CD4-positive, alpha-beta T cell (primary cell): ENCODE measurements at regions not wholly inside any gene's neighbourhood (a gene's known extent, or its start where the extent isn't known, plus 50 kb on each side); places are given as distances from the start of the nearest gene placed in this dataset.

Source experiments
- ATAC-seq: fragments of 200-7000 bp; cut with Tn5 transposase; one replicate; pipeline ENCODE4 v1.10.0; 2022; ENCODE audit warnings: mild to moderate bottlenecking; ENCODE audit not compliant: poor library complexity
- CTCF ChIA-PET: fragments of 350-600 bp; sonication (Branson Sonifier 250); formaldehyde crosslinking; loops from one replicate; lab custom pipeline; 2021; ENCODE audit warnings: antibody characterized with exemption, inconsistent platforms; lab: Charles Lee
- POLR2A ChIA-PET: fragments of 350-600 bp; sonication (Branson Sonifier 250); formaldehyde crosslinking; loops from one replicate; lab custom pipeline; 2021; ENCODE audit warnings: antibody characterized with exemption, inconsistent platforms; lab: Charles Lee
- DNase-seq, 14 experiments: peaks; one replicate each; pipeline ENCODE4 v3.0.0-alpha.2; 2013 to 2020; ENCODE audit warnings: mixed read lengths in 2 of 14
- H3K27ac ChIP-seq, 2 donors: one replicate each; pipeline versions ENCODE4 v1.5.1 to v1.7.0; 2013; ENCODE audit warnings: low read length in 2 of 2, low read depth in 1 of 2, mild to moderate bottlenecking in 1 of 2
- H3K27me3 ChIP-seq, 2 experiments: 1 replicate in 1 of 2; 2 replicates in 1 of 2; pipeline versions ENCODE4 v1.6.1 to v1.7.0; 2013; ENCODE audit warnings: low read length in 2 of 2, control low read depth in 1 of 2, mild to moderate bottlenecking in 1 of 2, moderate library complexity in 1 of 2; ENCODE audit not compliant: insufficient read depth in 2 of 2, control insufficient read depth in 1 of 2
- H3K36me3 ChIP-seq: one replicate; pipeline ENCODE4 v1.6.1; 2013; ENCODE audit warnings: low read length, control low read depth; ENCODE audit not compliant: insufficient read depth
- H3K4me1 ChIP-seq: one replicate; pipeline ENCODE4 v1.6.1; 2013; ENCODE audit warnings: low read length, control low read depth; ENCODE audit not compliant: insufficient read depth
- H3K4me3 ChIP-seq: one replicate; pipeline ENCODE4 v1.5.1; 2013; ENCODE audit warnings: mild to moderate bottlenecking, low read length, moderate library complexity
- H3K9me3 ChIP-seq, 2 experiments: 1 replicate in 1 of 2; 2 replicates in 1 of 2; pipeline versions ENCODE4 v1.6.1 to v1.7.0; 2013; ENCODE audit warnings: low read length in 2 of 2, mild to moderate bottlenecking in 2 of 2, control low read depth in 1 of 2, moderate library complexity in 1 of 2; ENCODE audit not compliant: control insufficient read depth in 1 of 2, insufficient read depth in 1 of 2
- H3K27ac Mint-ChIP-seq: one replicate; pipeline ENCODE4 v1.8.0; 2020; ENCODE audit warnings: mixed read lengths
- H3K27me3 Mint-ChIP-seq: one replicate; pipeline ENCODE4 v1.8.0; 2021; ENCODE audit warnings: mixed read lengths
- H3K36me3 Mint-ChIP-seq: one replicate; pipeline ENCODE4 v1.8.0; 2021; ENCODE audit warnings: low read depth, mixed read lengths
- H3K4me1 Mint-ChIP-seq: one replicate; pipeline ENCODE4 v1.8.0; 2021; ENCODE audit warnings: low read depth, mixed read lengths
- H3K4me3 Mint-ChIP-seq: one replicate; pipeline ENCODE4 v1.8.0; 2020; ENCODE audit warnings: mild to moderate bottlenecking, mixed read lengths
- H3K9me3 Mint-ChIP-seq: one replicate; pipeline ENCODE4 v1.8.0; 2020; ENCODE audit warnings: mixed read lengths
- CTCF ChIP-seq: fragments of 200-600 bp; IDR thresholded peaks from one replicate; pipeline ENCODE4 v1.8.0; 2022; ENCODE audit warnings: antibody characterized with exemption, mild to moderate bottlenecking
- intact Hi-C, 2 experiments: fragments of 100-400 bp; cut with DNase I in 1 of 2; cut with micrococcal nuclease in 1 of 2; formaldehyde crosslinking; loops; one replicate each; pipeline versions ENCODE4 v1.15.1 to v1.9.0; 2023 to 2025; cut with DNase I, micrococcal nuclease

GRCh38 chr3:194905696-194906095, 220.0 kb downstream of the FAM43A start:
- no peak for TF ChIP-seq CTCF
- Histone ChIP-seq H3K4me1 (no peaks in the 10 kb centered on the region), H3K27ac (no peak overlapping the region), H3K4me3 (no peak overlapping the region), H3K27me3 (peaks cover 0 to 13% of the 10 kb centered on the region in 2 experiments), H3K9me3 (no peaks in the 10 kb centered on the region), H3K36me3 (no peaks in the 10 kb centered on the region)
- H3K4me1 Mint-ChIP-seq: no peaks in the 10 kb centered on the region
- POLR2A ChIA-PET: no interaction called here
- CTCF ChIA-PET: no interaction called here
- H3K27me3 Mint-ChIP-seq: peaks cover 45% of the 10 kb centered on the region
- intact Hi-C loops: no loop called here
- peaks cover 6% of the 10 kb centered on the region for H3K9me3 Mint-ChIP-seq
- DNase-seq (no peak), ATAC-seq (no peak)
- H3K36me3 Mint-ChIP-seq: no peaks in the 10 kb centered on the region
- no peak overlapping the region for H3K27ac Mint-ChIP-seq
- H3K4me3 Mint-ChIP-seq: no peak overlapping the region

- POLR2A ChIA-PET: no interaction called here
- Histone ChIP-seq H3K27ac (no peak overlapping the region), H3K4me1 (no peaks in the 10 kb centered on the region), H3K4me3 (no peak overlapping the region), H3K36me3 (no peaks in the 10 kb centered on the region), H3K27me3 (peaks cover 0 to 7% of the 10 kb centered on the region in 2 experiments), H3K9me3 (no peaks in the 10 kb centered on the region)
- intact Hi-C loops: no loop called here
- Mint-ChIP-seq H3K9me3 (peaks cover 6% of the 10 kb centered on the region), H3K4me3 (no peak overlapping the region), H3K36me3 (no peaks in the 10 kb centered on the region), H3K27me3 (peaks cover 47% of the 10 kb centered on the region), H3K27ac (no peak overlapping the region), H3K4me1 (no peaks in the 10 kb centered on the region)
- TF ChIP-seq CTCF: no peak
- CTCF ChIA-PET: no interaction called here
- DNase-seq (no peak), ATAC-seq (no peak)
Measured at GRCh38 chr3:194906229-194906629, 220.5 kb downstream of the FAM43A start.

GRCh38 chr3:194906970-194907629, 221.4 kb downstream of the FAM43A start:
- no peak overlapping the region for H3K4me3 ChIP-seq
- peaks cover 4% of the 10 kb centered on the region for H3K9me3 Mint-ChIP-seq
- intact Hi-C loops: no loop called here
- no peaks in the 10 kb centered on the region for H3K36me3 Mint-ChIP-seq
- POLR2A ChIA-PET: no interaction called here
- no peak for DNase-seq
- H3K36me3 ChIP-seq: no peaks in the 10 kb centered on the region
- no peak overlapping the region for H3K27ac ChIP-seq
- no peak overlapping the region for H3K27ac Mint-ChIP-seq
- CTCF ChIA-PET: no interaction called here
- no peak for TF ChIP-seq CTCF
- H3K27me3 ChIP-seq: peaks cover 0 to 7% of the 10 kb centered on the region in 2 experiments
- no peak overlapping the region for H3K4me3 Mint-ChIP-seq
- no peak for ATAC-seq
- no peaks in the 10 kb centered on the region for H3K9me3 ChIP-seq
- H3K4me1 Mint-ChIP-seq: no peaks in the 10 kb centered on the region
- peaks cover 48% of the 10 kb centered on the region for H3K27me3 Mint-ChIP-seq
- H3K4me1 ChIP-seq: no peaks in the 10 kb centered on the region
